GM12891 (cell line): ENCODE measurements at regions not wholly inside any gene's neighbourhood (a gene's known extent, or its start where the extent isn't known, plus 50 kb on each side); places are given as distances from the start of the nearest gene placed in this dataset.

Source experiments
- POLR2A ChIP-seq: IDR thresholded peaks from 2 replicates; pipeline ENCODE4 v1.6.1; 2011; ENCODE audit warnings: low read depth, low read length, control low read depth
- POLR2AphosphoS5 ChIP-seq: IDR thresholded peaks from 2 replicates; pipeline ENCODE4 v1.6.1; 2011; ENCODE audit warnings: low read depth, low read length, control low read depth

- no peak for TF ChIP-seq POLR2AphosphoS5
- no peak for TF ChIP-seq POLR2A
Measured at GRCh38 chr6:153595903-153596302, 443.1 kb upstream of the OPRM1 start.
